GM18907 (cell line): ENCODE measurements at regions not wholly inside any gene's neighbourhood (a gene's known extent, or its start where the extent isn't known, plus 50 kb on each side); places are given as distances from the start of the nearest gene placed in this dataset.

Experiments
- ATAC-seq: cut with Tn5 transposase; IDR thresholded peaks from one replicate; pipeline ENCODE4 v1.9.1; 2021; ENCODE audit warnings: mild to moderate bottlenecking, moderate library complexity; ENCODE audit not compliant: unreplicated experiment

DNA sequence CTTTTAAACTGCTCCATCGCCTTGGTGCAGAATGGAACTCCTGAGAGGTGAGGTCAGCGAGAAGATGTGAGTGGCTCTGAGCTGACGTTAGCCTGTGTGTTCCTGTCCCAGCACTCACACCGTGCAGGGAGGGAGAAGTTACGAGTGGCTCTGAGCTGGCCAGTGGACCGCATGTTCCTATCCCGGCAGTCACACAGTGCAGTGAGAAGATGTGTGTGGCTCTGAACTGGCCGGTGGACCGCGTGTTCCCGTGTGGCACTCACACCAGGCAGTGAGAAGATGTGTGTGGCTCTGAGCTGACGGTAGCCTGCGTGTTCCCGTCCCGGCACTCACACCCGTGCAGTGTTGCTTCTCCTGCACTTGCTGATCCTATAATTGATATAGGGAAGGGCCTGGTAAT lies 59.9 kb downstream of the VCPKMT start:
- no peak for ATAC-seq

GRCh38 chr14:50057331-50057730 lies 59.0 kb downstream of the VCPKMT start:
- no peak for ATAC-seq

GRCh38 chr14:50058113-50058512 lies 58.3 kb downstream of the VCPKMT start:
- ATAC-seq, result no peak
